Cardiac muscle cell (in vitro differentiated cells and primary cell): ENCODE measurements at regions not wholly inside any gene's neighbourhood (a gene's known extent, or its start where the extent isn't known, plus 50 kb on each side); places are given as distances from the start of the nearest gene placed in this dataset.

Source experiments
- DNase-seq, 2 donors: peaks; one replicate each; pipeline versions ENCODE4 v3.0.0 to v3.0.0-alpha.2; 2010 to 2017; ENCODE audit warnings: low read depth in 1 of 2, low spot score in 1 of 2
- H3K27ac ChIP-seq: fragments of 200-600 bp; sonication (generic); 2 replicates; pipeline ENCODE4 v1.5.1; 2016
- H3K27me3 ChIP-seq: fragments of 200-600 bp; sonication (generic); 2 replicates; pipeline ENCODE4 v1.6.0; 2016; ENCODE audit warnings: control low read depth
- H3K36me3 ChIP-seq: fragments of 200-600 bp; sonication (generic); 2 replicates; pipeline ENCODE4 v1.5.1; 2016; ENCODE audit warnings: control low read depth
- H3K4me1 ChIP-seq: fragments of 200-600 bp; sonication (generic); 2 replicates; pipeline ENCODE4 v1.8.1; 2017; ENCODE audit warnings: low read depth, mild to moderate bottlenecking, mixed run types
- H3K4me3 ChIP-seq: fragments of 200-600 bp; sonication (generic); 2 replicates; pipeline ENCODE4 v1.5.1; 2016; ENCODE audit warnings: mild to moderate bottlenecking
- H3K9me3 ChIP-seq: fragments of 200-600 bp; sonication (generic); 2 replicates; pipeline ENCODE4 v1.5.1; 2017; ENCODE audit warnings: low read depth, mild to moderate bottlenecking, control low read depth
- TF ChIP-seq, protein P1 (sequence below): IDR thresholded peaks from 2 replicates; pipeline ENCODE4 v1.5.1; 2012; ENCODE audit warnings: low read depth, mild to moderate bottlenecking, low read length

DNA sequence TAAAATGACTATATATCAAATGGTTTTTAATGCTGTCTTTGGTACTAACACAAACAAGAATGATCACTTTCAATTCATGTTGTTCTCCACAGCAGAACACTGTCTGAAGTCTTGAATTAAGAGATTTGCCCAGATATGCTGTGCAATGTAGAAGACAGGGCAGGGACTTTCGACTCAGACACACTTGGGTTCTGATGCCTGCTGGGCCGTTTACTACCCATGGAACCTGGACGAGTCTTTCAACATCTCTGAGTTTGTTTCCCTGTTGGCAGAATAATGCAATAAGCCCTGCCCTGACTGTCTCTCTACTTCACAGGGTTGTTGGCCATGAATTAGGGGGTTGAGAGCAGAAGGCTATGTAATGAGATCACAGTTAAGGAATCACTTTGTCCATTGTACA is 162.6 kb upstream of the TMPO start:
- peak in 1 of 2 donors; percentile 31 for DNase-seq

DNA sequence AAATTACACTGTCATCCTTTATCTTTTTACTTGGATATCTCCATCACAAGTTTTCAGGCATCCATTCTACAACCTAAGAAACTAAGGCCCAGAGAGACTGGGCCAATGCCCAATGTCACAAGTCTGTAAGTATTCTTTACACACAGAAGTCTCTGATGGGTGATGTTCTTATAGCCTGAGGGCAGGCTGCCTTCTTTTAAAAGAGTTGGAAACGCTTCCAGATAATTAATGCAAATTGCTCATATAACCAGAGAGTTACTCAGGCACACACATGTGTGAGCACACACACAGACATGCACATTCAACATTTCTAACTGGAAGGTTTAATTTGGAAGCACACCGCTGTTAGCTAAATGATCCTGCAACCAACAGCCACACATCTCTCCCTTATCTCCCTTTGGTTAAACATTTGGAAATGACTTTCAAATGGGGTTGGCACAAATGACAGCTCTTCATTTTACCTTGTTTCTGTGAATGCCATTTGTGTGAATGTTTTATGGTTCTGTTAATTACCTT is 160.8 kb upstream of the TMPO start:
- Histone ChIP-seq H3K27me3 (no peaks in the 10 kb centered on the region), H3K27ac (no peak overlapping the region), H3K4me3 (no peak overlapping the region), H3K9me3 (no peaks in the 10 kb centered on the region), H3K4me1 (peaks cover 4% of the 10 kb centered on the region), H3K36me3 (no peaks in the 10 kb centered on the region)
- no peak for DNase-seq
- TF ChIP-seq, protein P1, sequence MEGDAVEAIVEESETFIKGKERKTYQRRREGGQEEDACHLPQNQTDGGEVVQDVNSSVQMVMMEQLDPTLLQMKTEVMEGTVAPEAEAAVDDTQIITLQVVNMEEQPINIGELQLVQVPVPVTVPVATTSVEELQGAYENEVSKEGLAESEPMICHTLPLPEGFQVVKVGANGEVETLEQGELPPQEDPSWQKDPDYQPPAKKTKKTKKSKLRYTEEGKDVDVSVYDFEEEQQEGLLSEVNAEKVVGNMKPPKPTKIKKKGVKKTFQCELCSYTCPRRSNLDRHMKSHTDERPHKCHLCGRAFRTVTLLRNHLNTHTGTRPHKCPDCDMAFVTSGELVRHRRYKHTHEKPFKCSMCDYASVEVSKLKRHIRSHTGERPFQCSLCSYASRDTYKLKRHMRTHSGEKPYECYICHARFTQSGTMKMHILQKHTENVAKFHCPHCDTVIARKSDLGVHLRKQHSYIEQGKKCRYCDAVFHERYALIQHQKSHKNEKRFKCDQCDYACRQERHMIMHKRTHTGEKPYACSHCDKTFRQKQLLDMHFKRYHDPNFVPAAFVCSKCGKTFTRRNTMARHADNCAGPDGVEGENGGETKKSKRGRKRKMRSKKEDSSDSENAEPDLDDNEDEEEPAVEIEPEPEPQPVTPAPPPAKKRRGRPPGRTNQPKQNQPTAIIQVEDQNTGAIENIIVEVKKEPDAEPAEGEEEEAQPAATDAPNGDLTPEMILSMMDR, result no peak

More for the DNA sequence above, 162.6 kb upstream of the TMPO start:
- no peaks in the 10 kb centered on the region for H3K4me1 ChIP-seq
- H3K27me3 ChIP-seq, result no peaks in the 10 kb centered on the region
- H3K36me3 ChIP-seq, result no peaks in the 10 kb centered on the region
- no peak overlapping the region for H3K27ac ChIP-seq
- H3K4me3 ChIP-seq, result no peak overlapping the region
- TF ChIP-seq, protein P1, result no peak
- no peaks in the 10 kb centered on the region for H3K9me3 ChIP-seq

DNA sequence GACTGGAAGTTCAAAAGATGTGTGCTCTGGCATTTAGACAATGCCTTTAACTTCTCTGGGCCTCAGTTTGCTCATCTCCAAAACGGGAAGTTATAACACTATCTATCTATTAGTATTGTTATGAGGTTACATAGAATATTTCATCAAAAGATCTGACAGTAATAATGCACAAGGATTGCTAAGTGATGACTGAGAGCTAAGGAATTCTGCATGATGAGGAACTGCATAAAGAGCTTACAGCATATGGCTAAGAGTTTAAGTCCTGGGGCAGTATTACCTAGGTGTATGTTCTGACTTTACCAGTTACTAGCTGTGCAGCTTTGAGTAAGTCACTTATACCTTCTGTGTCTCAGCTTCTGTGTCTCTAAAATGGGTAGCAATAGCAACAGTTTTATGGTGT is 160.1 kb upstream of the TMPO start:
- peaks cover 4% of the 10 kb centered on the region for H3K4me1 ChIP-seq
- no peak overlapping the region for H3K4me3 ChIP-seq
- TF ChIP-seq, protein P1, result no peak
- no peaks in the 10 kb centered on the region for H3K36me3 ChIP-seq
- no peaks in the 10 kb centered on the region for H3K27me3 ChIP-seq
- no peaks in the 10 kb centered on the region for H3K9me3 ChIP-seq
- no peak overlapping the region for H3K27ac ChIP-seq
- DNase-seq, result peak in 1 of 2 donors; percentile 16

DNA sequence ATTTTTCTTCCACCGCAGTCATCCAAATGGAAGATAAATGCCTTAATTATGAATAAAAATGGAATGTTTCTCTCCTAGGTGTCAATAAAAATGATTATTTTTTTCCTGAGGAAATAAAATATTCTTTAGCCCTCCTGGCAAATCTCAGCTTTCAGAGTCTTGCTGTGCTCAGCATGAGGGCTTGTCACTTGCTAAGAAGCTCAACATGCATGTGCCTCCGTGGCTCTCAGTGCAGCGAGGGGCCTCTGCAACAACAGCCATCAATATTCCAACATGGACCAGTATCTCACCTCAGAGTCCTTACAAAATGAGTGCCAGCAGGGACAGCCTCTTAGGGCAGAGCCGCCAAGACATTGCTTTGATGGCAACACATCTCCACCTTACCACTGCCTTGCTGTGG is 159.5 kb upstream of the TMPO start:
- H3K4me3 ChIP-seq, result no peak overlapping the region
- H3K36me3 ChIP-seq, result no peaks in the 10 kb centered on the region
- H3K9me3 ChIP-seq, result no peaks in the 10 kb centered on the region
- DNase-seq, result no peak
- no peak overlapping the region for H3K27ac ChIP-seq
- TF ChIP-seq, protein P1, result no peak
- H3K27me3 ChIP-seq, result no peaks in the 10 kb centered on the region
- H3K4me1 ChIP-seq, result peaks cover 4% of the 10 kb centered on the region

DNA sequence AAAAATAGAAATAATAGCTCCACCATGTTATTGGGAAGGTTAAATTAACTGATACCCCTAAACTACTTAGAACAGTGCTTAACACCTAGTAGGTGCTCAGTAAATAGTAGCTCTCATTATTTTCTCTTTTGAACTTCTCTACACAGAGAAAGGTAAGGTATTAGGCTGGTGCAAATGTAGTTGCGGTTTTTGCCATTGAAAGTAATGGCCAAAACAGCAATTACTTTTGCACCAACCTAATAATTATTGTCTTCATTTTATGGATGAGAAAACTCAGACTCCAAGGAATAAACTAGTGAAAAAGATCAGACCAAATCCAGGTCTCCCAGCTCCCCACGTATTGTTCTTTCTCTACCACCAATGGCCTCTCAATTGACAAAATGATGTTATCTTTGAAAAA is 157.2 kb upstream of the TMPO start:
- no peak for DNase-seq
- Histone ChIP-seq H3K4me1 (peaks cover 4% of the 10 kb centered on the region), H3K27ac (no peak overlapping the region), H3K9me3 (no peaks in the 10 kb centered on the region), H3K36me3 (no peaks in the 10 kb centered on the region), H3K4me3 (no peak overlapping the region), H3K27me3 (no peaks in the 10 kb centered on the region)
- TF ChIP-seq, protein P1, result no peak

DNA sequence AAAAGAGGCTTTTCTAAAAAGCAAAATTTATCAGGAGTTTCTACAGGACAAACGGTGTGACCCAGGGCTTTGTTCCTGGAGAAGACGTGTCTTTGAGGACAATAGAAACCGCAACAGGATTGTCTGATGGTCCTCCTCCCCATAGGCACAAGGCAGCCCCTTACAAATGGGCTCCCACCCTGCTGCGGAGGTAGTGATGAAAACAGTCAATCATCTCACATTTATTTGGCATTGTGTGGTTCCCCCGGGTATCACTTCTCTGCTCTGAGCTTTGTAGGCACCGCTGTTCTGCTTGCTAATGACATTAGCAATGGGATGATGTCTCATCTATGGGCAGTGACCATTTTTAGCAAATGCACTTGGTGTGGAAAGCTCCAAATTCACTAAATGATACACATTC is 155.5 kb upstream of the TMPO start:
- no peaks in the 10 kb centered on the region for H3K9me3 ChIP-seq
- DNase-seq, result no peak
- no peaks in the 10 kb centered on the region for H3K27me3 ChIP-seq
- no peak overlapping the region for H3K27ac ChIP-seq
- H3K36me3 ChIP-seq, result no peaks in the 10 kb centered on the region
- H3K4me1 ChIP-seq, result peaks cover 4% of the 10 kb centered on the region
- TF ChIP-seq, protein P1, result no peak
- no peak overlapping the region for H3K4me3 ChIP-seq
